NCI-H2196 (cell line): ENCODE measurements at regions not wholly inside any gene's neighbourhood (a gene's known extent, or its start where the extent isn't known, plus 50 kb on each side); places are given as distances from the start of the nearest gene placed in this dataset.

Experiments
- DNase-seq: peaks from one replicate; lab custom pipeline; 2025; ENCODE audit not compliant: unreplicated experiment; lab: John Stamatoyannopoulos, UW

GRCh38 chr16:16780588-16780987, 401.6 kb downstream of the NPIPA7 start:
- no peak for DNase-seq

GRCh38 chr16:16782153-16782552, 403.2 kb downstream of the NPIPA7 start:
- no peak for DNase-seq

- DNase-seq: no peak
Measured at GRCh38 chr16:16788004-16788403, 409.1 kb downstream of the NPIPA7 start.

GRCh38 chr16:16790597-16790996, 411.7 kb downstream of the NPIPA7 start:
- DNase-seq: no peak

GRCh38 chr16:16791051-16791450, 412.1 kb downstream of the NPIPA7 start:
- no peak for DNase-seq

GRCh38 chr16:16797239-16797638, 418.3 kb downstream of the NPIPA7 start:
- no peak for DNase-seq

- no peak for DNase-seq
Measured at GRCh38 chr16:16798504-16798903, 419.6 kb downstream of the NPIPA7 start.

- DNase-seq: no peak
Measured at GRCh38 chr16:16805809-16806208, 426.9 kb downstream of the NPIPA7 start.

- DNase-seq: no peak
Measured at GRCh38 chr16:16815641-16816040, 436.7 kb downstream of the NPIPA7 start.

- no peak for DNase-seq
Measured at GRCh38 chr16:16817196-16817595, 438.3 kb downstream of the NPIPA7 start.

- DNase-seq: no peak
Measured at GRCh38 chr16:16821261-16821660, 442.3 kb downstream of the NPIPA7 start.

GRCh38 chr16:16828913-16829398, 450.0 kb downstream of the NPIPA7 start:
- DNase-seq: no peak

- no peak for DNase-seq
Measured at GRCh38 chr16:16830401-16830800, 451.5 kb downstream of the NPIPA7 start.

GRCh38 chr16:16830973-16831372, 452.0 kb downstream of the NPIPA7 start:
- no peak for DNase-seq

- DNase-seq: no peak
Measured at GRCh38 chr16:16833165-16833564, 454.2 kb downstream of the NPIPA7 start.

- no peak for DNase-seq
Measured at GRCh38 chr16:16850274-16850673, 471.3 kb downstream of the NPIPA7 start.

GRCh38 chr16:16857012-16857411, 478.1 kb downstream of the NPIPA7 start:
- no peak for DNase-seq

- peak; percentile 55 for DNase-seq
Measured at GRCh38 chr16:16857603-16858283, 478.8 kb downstream of the NPIPA7 start.

GRCh38 chr16:16861546-16861945, 482.6 kb downstream of the NPIPA7 start:
- DNase-seq: peak; percentile 55

GRCh38 chr16:16863672-16864071, 484.7 kb downstream of the NPIPA7 start:
- no peak for DNase-seq

GRCh38 chr16:16864536-16864935, 485.6 kb downstream of the NPIPA7 start:
- DNase-seq: no peak

- DNase-seq: no peak
Measured at GRCh38 chr16:16865374-16865773, 486.4 kb downstream of the NPIPA7 start.

GRCh38 chr16:16867973-16868372, 489.0 kb downstream of the NPIPA7 start:
- no peak for DNase-seq
